ENCODE measurements at regions not wholly inside any gene's neighbourhood (a gene's known extent, or its start where the extent isn't known, plus 50 kb on each side); places are given as distances from the start of the nearest gene placed in this dataset.

- TF ChIP-seq EZH2phosphoT487 (IDR thresholded peaks at IDR 0.05): no peak
- TF ChIP-seq EZH2 (IDR thresholded peaks at IDR 0.05): no peak
These were observed 369.4 kb downstream of the GALC start for GRCh38 chr14:87623616-87624015.

All from neural progenitor cell (in vitro differentiated cells).